ENCODE measurements at regions not wholly inside any gene's neighbourhood (a gene's known extent, or its start where the extent isn't known, plus 50 kb on each side); places are given as distances from the start of the nearest gene placed in this dataset.

- no peak for ATAC-seq
Observed at GRCh38 chr20:22920898-22921297, 114.2 kb upstream of the SSTR4 start.

- no peak for ATAC-seq
Observed at GRCh38 chr20:22921595-22922421, 113.3 kb upstream of the SSTR4 start.

GRCh38 chr20:22922987-22923386 is 112.1 kb upstream of the SSTR4 start:
- no peak for ATAC-seq

- ATAC-seq = no peak
Observed at GRCh38 chr20:22924046-22924737, 110.9 kb upstream of the SSTR4 start.

- no peak for ATAC-seq
Observed at GRCh38 chr20:22924949-22925612, 110.0 kb upstream of the SSTR4 start.

- no peak for ATAC-seq
Observed at GRCh38 chr20:22925613-22925983, 109.5 kb upstream of the SSTR4 start.

GRCh38 chr20:22927537-22927936 is 107.6 kb upstream of the SSTR4 start:
- ATAC-seq = no peak

GRCh38 chr20:22928679-22929078 is 106.4 kb upstream of the SSTR4 start:
- ATAC-seq = no peak

GRCh38 chr20:22929661-22930060 is 105.5 kb upstream of the SSTR4 start:
- no peak for ATAC-seq

- ATAC-seq = no peak
Observed at GRCh38 chr20:22931653-22932608, 103.2 kb upstream of the SSTR4 start.

- ATAC-seq = no peak
Observed at GRCh38 chr20:22939181-22939580, 95.9 kb upstream of the SSTR4 start.

GRCh38 chr20:22940350-22940749 is 94.8 kb upstream of the SSTR4 start:
- ATAC-seq = no peak

- no peak for ATAC-seq
Observed at GRCh38 chr20:22941550-22941949, 93.6 kb upstream of the SSTR4 start.

GRCh38 chr20:22942742-22943141 is 92.4 kb upstream of the SSTR4 start:
- no peak for ATAC-seq

- ATAC-seq = no peak
Observed at GRCh38 chr20:22944062-22944461, 91.0 kb upstream of the SSTR4 start.

- no peak for ATAC-seq
Observed at GRCh38 chr20:22944936-22945335, 90.2 kb upstream of the SSTR4 start.

GRCh38 chr20:22946596-22946995 is 88.5 kb upstream of the SSTR4 start:
- ATAC-seq = no peak

GRCh38 chr20:22949331-22950109 is 85.6 kb upstream of the SSTR4 start:
- no peak for ATAC-seq

GRCh38 chr20:22951966-22952365 is 83.1 kb upstream of the SSTR4 start:
- ATAC-seq = no peak

- ATAC-seq = no peak
Observed at GRCh38 chr20:22954661-22955060, 80.5 kb upstream of the SSTR4 start.

GRCh38 chr20:22958390-22958789 is 76.7 kb upstream of the SSTR4 start:
- ATAC-seq = no peak

Measured in esophagus mucosa (tissue), 1 donor.